BE2C (cell line): ENCODE measurements at regions not wholly inside any gene's neighbourhood (a gene's known extent, or its start where the extent isn't known, plus 50 kb on each side); places are given as distances from the start of the nearest gene placed in this dataset.

Experiments
- DNase-seq: peaks from one replicate; pipeline ENCODE4 v3.0.0-alpha.2; 2020
- H3K27me3 ChIP-seq: fragments of 250-450 bp; sonication (Bioruptor Pico); 2 replicates; pipeline ENCODE4 v1.5.1; 2020; ENCODE audit warnings: mild to moderate bottlenecking
- H3K36me3 ChIP-seq: fragments of 250-450 bp; sonication (Bioruptor Pico); 2 replicates; pipeline ENCODE4 v1.5.1; 2020; ENCODE audit warnings: mild to moderate bottlenecking
- H3K4me1 ChIP-seq: fragments of 250-450 bp; sonication (Bioruptor Pico); 2 replicates; pipeline ENCODE4 v1.5.1; 2020
- H3K4me3 ChIP-seq: 2 replicates; pipeline ENCODE4 v1.5.1; 2011; ENCODE audit warnings: low read depth, low read length
- H3K9me3 ChIP-seq: fragments of 250-450 bp; sonication (Bioruptor Pico); 2 replicates; pipeline ENCODE4 v1.5.1; 2020
- CTCF ChIP-seq: IDR thresholded peaks from 2 replicates; pipeline ENCODE4 v1.5.1; 2012; ENCODE audit warnings: mild to moderate bottlenecking, low read depth, low read length

- DNase-seq, result no peak
- no peak for TF ChIP-seq CTCF
- H3K36me3 ChIP-seq, result no peaks in the 10 kb centered on the region
Observed at GRCh38 chrX:45379236-45379635, 178.6 kb upstream of the DIPK2B start.

GRCh38 chrX:45372151-45372550 is 171.5 kb upstream of the DIPK2B start:
- DNase-seq, result no peak
- Histone ChIP-seq H3K4me1 (no peaks in the 10 kb centered on the region), H3K36me3 (no peaks in the 10 kb centered on the region), H3K27me3 (no peaks in the 10 kb centered on the region), H3K4me3 (no peak overlapping the region), H3K9me3 (no peaks in the 10 kb centered on the region)
- no peak for TF ChIP-seq CTCF

More at GRCh38 chrX:45379236-45379635, 178.6 kb upstream of the DIPK2B start:
- H3K27me3 ChIP-seq, result no peaks in the 10 kb centered on the region
- no peaks in the 10 kb centered on the region for H3K9me3 ChIP-seq
- no peak overlapping the region for H3K4me3 ChIP-seq
- H3K4me1 ChIP-seq, result no peaks in the 10 kb centered on the region

GRCh38 chrX:45368705-45369104 is 168.0 kb upstream of the DIPK2B start:
- Histone ChIP-seq H3K9me3 (no peaks in the 10 kb centered on the region), H3K4me1 (no peaks in the 10 kb centered on the region), H3K27me3 (no peaks in the 10 kb centered on the region), H3K4me3 (no peak overlapping the region), H3K36me3 (no peaks in the 10 kb centered on the region)
- DNase-seq, result no peak
- TF ChIP-seq CTCF, result no peak

- Histone ChIP-seq H3K4me3 (no peak overlapping the region), H3K27me3 (no peaks in the 10 kb centered on the region), H3K9me3 (no peaks in the 10 kb centered on the region), H3K36me3 (no peaks in the 10 kb centered on the region), H3K4me1 (no peaks in the 10 kb centered on the region)
- DNase-seq, result no peak
- no peak for TF ChIP-seq CTCF
Observed at GRCh38 chrX:45363596-45363995, 162.9 kb upstream of the DIPK2B start.

GRCh38 chrX:45360571-45360970 is 159.9 kb upstream of the DIPK2B start:
- Histone ChIP-seq H3K27me3 (no peaks in the 10 kb centered on the region), H3K4me1 (no peaks in the 10 kb centered on the region), H3K4me3 (no peak overlapping the region), H3K9me3 (no peaks in the 10 kb centered on the region), H3K36me3 (no peaks in the 10 kb centered on the region)
- no peak for TF ChIP-seq CTCF
- DNase-seq, result no peak

- Histone ChIP-seq H3K36me3 (no peaks in the 10 kb centered on the region), H3K4me1 (no peaks in the 10 kb centered on the region), H3K9me3 (no peaks in the 10 kb centered on the region), H3K27me3 (no peaks in the 10 kb centered on the region), H3K4me3 (no peak overlapping the region)
- DNase-seq, result no peak
- TF ChIP-seq CTCF, result no peak
Observed at GRCh38 chrX:45358392-45358791, 157.7 kb upstream of the DIPK2B start.
